Neural progenitor cell (in vitro differentiated cells): ENCODE measurements at regions not wholly inside any gene's neighbourhood (a gene's known extent, or its start where the extent isn't known, plus 50 kb on each side); places are given as distances from the start of the nearest gene placed in this dataset.
"Not testable (repeated sequence)": the region's sequence is repeated elsewhere in the genome, so short reads cannot be mapped to it uniquely, and the experiment has no call there.

Experiments
- DNase-seq: peaks from one replicate; pipeline ENCODE4 v3.0.0-alpha.2; 2016; ENCODE audit warnings: low spot score
- H2AFZ ChIP-seq: fragments of 200-600 bp; sonication (generic); replicated peaks from 2 replicates; pipeline ENCODE4 v1.6.1; 2016; ENCODE audit warnings: antibody characterized with exemption
- H3F3A ChIP-seq: fragments of 200-600 bp; sonication (generic); 2 replicates; pipeline ENCODE4 v1.6.1; 2016; ENCODE audit warnings: antibody characterized with exemption, low read depth
- H3K27ac ChIP-seq: fragments of 200-600 bp; sonication (generic); 2 replicates; pipeline ENCODE4 v1.5.1; 2016; ENCODE audit warnings: mild to moderate bottlenecking
- H3K27me3 ChIP-seq: fragments of 200-600 bp; sonication (generic); 2 replicates; pipeline ENCODE4 v1.6.1; 2016; ENCODE audit warnings: mild to moderate bottlenecking, moderate library complexity
- H3K36me3 ChIP-seq: fragments of 200-600 bp; sonication (generic); 2 replicates; pipeline ENCODE4 v1.5.1; 2016
- H3K4me1 ChIP-seq: fragments of 200-600 bp; sonication (generic); 2 replicates; pipeline ENCODE4 v1.6.1; 2016; ENCODE audit warnings: mixed run types
- H3K4me2 ChIP-seq: fragments of 200-600 bp; sonication (generic); 2 replicates; pipeline ENCODE4 v1.6.1; 2016
- H3K4me3 ChIP-seq: fragments of 200-600 bp; sonication (generic); 2 replicates; pipeline ENCODE4 v1.5.1; 2016
- H3K79me2 ChIP-seq: fragments of 200-600 bp; sonication (generic); 2 replicates; pipeline ENCODE4 v1.6.1; 2016; ENCODE audit warnings: low read depth
- H3K9ac ChIP-seq: fragments of 200-600 bp; sonication (generic); 2 replicates; pipeline ENCODE4 v1.6.1; 2016
- H3K9me3 ChIP-seq: fragments of 200-600 bp; sonication (generic); 2 replicates; pipeline ENCODE4 v1.5.1; 2016; ENCODE audit warnings: low read depth
- H4K20me1 ChIP-seq: fragments of 200-600 bp; sonication (generic); 2 replicates; pipeline ENCODE4 v1.6.1; 2016; ENCODE audit warnings: low read depth
- H3K27ac Mint-ChIP-seq: 3 replicates; pipeline ENCODE4 v1.8.0; 2021; ENCODE audit warnings: mixed read lengths
- H3K27me3 Mint-ChIP-seq: 2 replicates; pipeline ENCODE4 v1.8.0; 2022; ENCODE audit warnings: low read depth, mild to moderate bottlenecking, inconsistent platforms, moderate library complexity, mixed read lengths; ENCODE audit not compliant: insufficient read depth
- H3K36me3 Mint-ChIP-seq: 3 replicates; pipeline ENCODE4 v1.8.0; 2021; ENCODE audit warnings: mixed read lengths
- H3K4me1 Mint-ChIP-seq: 3 replicates; pipeline ENCODE4 v1.8.0; 2021; ENCODE audit warnings: mixed read lengths
- H3K4me3 Mint-ChIP-seq: 3 replicates; pipeline ENCODE4 v1.8.0; 2021; ENCODE audit warnings: mild to moderate bottlenecking, moderate library complexity, mixed read lengths
- H3K9me3 Mint-ChIP-seq: 3 replicates; pipeline ENCODE4 v1.8.0; 2020; ENCODE audit warnings: mixed read lengths
- EZH2 ChIP-seq: fragments of 200-600 bp; sonication (generic); IDR thresholded peaks from 2 replicates; pipeline ENCODE4 v1.6.1; 2017; ENCODE audit warnings: antibody characterized with exemption, mild to moderate bottlenecking, moderate library complexity
- EZH2phosphoT487 ChIP-seq: fragments of 200-600 bp; sonication (generic); IDR thresholded peaks from 2 replicates; pipeline ENCODE4 v1.6.1; 2017; ENCODE audit warnings: antibody characterized with exemption
- TF ChIP-seq, protein P1 (sequence below): fragments of 200-600 bp; sonication (generic); IDR thresholded peaks from 2 replicates; pipeline ENCODE4 v1.5.1; 2017; ENCODE audit warnings: antibody characterized with exemption, mild to moderate bottlenecking

DNA sequence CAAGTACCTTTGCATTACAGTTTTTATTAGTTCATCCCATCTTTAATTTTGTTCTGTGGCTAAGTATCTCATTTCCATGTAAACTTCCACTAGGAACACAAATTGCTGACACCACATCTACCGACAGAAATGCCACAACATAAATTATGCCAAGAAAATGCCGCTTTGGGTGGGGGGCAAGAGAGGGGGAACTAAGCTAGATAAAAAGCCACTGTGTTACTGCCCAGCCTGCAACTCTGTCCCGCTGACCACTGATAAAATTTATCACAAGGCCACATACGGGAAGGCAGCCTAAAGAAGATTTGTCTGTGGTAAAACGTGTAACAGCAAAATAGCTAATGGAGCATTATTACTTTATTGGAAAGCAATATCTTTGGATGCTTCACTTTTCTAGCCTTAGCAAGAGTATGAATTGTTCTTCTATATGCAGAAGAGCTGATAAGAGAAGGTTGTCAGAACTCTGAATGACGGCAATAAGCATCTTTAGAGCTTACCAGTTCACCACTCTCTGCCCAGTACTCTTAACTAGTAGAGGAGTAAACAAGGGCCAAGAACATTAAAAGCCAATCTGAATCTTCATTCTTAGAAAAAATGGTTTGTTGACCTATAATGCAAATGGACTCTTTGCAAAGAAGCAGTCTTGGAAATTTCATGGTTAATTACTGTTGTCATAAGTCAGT, 172.2 kb upstream of the MEF2C start:
- Histone ChIP-seq H3K4me2 (no peak overlapping the region), H3K79me2 (no peaks in the 10 kb centered on the region), H3K4me3 (no peak overlapping the region), H3K9me3 (no peaks in the 10 kb centered on the region), H2AFZ (no peak overlapping the region), H3K4me1 (no peaks in the 10 kb centered on the region), H3K27ac (no peak overlapping the region), H4K20me1 (no peaks in the 10 kb centered on the region), H3F3A (no peaks in the 10 kb centered on the region), H3K36me3 (no peaks in the 10 kb centered on the region), H3K9ac (no peak overlapping the region), H3K27me3 (no peaks in the 10 kb centered on the region)
- Mint-ChIP-seq H3K36me3 (no peaks in the 10 kb centered on the region), H3K9me3 (peaks cover 13% of the 10 kb centered on the region), H3K4me3 (no peak overlapping the region), H3K27ac (no peak overlapping the region), H3K4me1 (no peaks in the 10 kb centered on the region), H3K27me3 (peaks cover 2% of the 10 kb centered on the region)
- no peak for DNase-seq
- TF ChIP-seq EZH2 (no peak), EZH2phosphoT487 (no peak)
- TF ChIP-seq, protein P1, sequence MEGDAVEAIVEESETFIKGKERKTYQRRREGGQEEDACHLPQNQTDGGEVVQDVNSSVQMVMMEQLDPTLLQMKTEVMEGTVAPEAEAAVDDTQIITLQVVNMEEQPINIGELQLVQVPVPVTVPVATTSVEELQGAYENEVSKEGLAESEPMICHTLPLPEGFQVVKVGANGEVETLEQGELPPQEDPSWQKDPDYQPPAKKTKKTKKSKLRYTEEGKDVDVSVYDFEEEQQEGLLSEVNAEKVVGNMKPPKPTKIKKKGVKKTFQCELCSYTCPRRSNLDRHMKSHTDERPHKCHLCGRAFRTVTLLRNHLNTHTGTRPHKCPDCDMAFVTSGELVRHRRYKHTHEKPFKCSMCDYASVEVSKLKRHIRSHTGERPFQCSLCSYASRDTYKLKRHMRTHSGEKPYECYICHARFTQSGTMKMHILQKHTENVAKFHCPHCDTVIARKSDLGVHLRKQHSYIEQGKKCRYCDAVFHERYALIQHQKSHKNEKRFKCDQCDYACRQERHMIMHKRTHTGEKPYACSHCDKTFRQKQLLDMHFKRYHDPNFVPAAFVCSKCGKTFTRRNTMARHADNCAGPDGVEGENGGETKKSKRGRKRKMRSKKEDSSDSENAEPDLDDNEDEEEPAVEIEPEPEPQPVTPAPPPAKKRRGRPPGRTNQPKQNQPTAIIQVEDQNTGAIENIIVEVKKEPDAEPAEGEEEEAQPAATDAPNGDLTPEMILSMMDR, result no peak

DNA sequence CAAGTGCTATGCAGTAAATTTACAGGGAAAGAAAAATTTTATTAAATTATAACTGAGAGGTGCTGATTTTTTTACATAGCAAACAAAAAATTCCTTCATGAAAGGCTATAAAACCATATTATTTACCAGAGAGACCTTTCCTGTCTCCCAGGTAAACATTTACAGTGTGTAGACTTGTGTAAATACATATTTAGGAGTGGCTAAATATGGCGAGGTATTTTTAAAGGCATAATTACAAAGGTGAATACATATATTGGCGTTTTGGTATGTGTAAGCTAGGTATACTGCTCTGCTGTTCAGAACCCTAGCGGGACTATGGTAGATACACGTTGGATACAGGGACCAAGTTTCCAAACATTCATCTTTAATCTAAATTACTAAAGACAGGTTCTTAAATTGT, 170.6 kb upstream of the MEF2C start:
- Mint-ChIP-seq H3K36me3 (no peaks in the 10 kb centered on the region), H3K9me3 (peaks cover 18% of the 10 kb centered on the region), H3K27ac (no peak overlapping the region), H3K27me3 (peaks cover 2% of the 10 kb centered on the region), H3K4me3 (no peak overlapping the region), H3K4me1 (no peaks in the 10 kb centered on the region)
- Histone ChIP-seq H3K79me2 (no peaks in the 10 kb centered on the region), H3K9me3 (no peaks in the 10 kb centered on the region), H3K36me3 (no peaks in the 10 kb centered on the region), H3K4me3 (no peak overlapping the region), H3K27ac (no peak overlapping the region), H3F3A (no peaks in the 10 kb centered on the region), H3K27me3 (no peaks in the 10 kb centered on the region), H3K4me2 (no peak overlapping the region), H2AFZ (no peak overlapping the region), H4K20me1 (no peaks in the 10 kb centered on the region), H3K4me1 (no peaks in the 10 kb centered on the region), H3K9ac (no peak overlapping the region)
- no peak for DNase-seq
- no peak for TF ChIP-seq EZH2phosphoT487
- TF ChIP-seq EZH2, result no peak
- TF ChIP-seq, protein P1, result no peak

DNA sequence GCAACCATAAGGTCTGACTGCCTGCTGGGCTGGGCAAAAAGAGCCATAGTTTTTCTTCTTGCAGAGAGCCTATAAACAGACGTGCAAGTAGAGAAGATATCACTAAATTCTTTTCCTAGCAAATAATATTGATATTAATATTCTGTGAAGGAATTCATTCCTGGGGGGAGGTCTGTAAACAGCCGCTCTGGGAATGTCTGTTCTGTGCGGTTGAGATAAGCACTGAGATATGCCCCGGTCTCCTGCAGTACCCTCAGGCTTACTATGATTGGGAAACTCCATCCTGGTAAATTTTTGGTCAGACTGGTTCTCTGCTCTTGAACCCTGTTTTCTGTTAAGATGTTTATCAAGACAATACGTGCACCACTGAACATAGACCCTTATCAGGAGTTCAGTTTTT, 167.1 kb upstream of the MEF2C start:
- H3K9me3 Mint-ChIP-seq, result peaks cover 18% of the 10 kb centered on the region
- not testable (repeated sequence) for H3K27ac Mint-ChIP-seq

DNA sequence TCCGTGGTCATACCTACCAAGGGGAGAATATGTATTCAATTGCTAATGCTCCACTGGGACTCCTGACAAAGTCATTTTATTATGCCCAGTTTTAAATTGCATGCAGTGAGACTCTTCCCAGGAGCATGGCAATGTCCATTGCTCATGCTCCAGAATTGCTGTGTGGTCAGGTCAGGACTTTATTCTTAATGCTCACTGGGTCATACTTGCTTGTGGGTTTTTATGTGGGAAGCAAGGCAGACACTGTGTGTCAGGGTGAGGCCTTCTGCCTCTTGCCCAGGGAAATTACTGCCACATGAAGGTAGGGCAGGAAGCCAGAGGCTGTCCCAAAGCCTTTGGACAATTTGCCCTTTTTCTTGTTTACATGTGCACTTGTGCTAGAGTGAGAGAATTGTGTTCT, 164.6 kb upstream of the MEF2C start:
- H3K36me3 ChIP-seq, result no peaks in the 10 kb centered on the region
- H3K27me3 ChIP-seq, result no peaks in the 10 kb centered on the region
- Mint-ChIP-seq H3K4me1 (peaks cover 4% of the 10 kb centered on the region), H3K36me3 (no peaks in the 10 kb centered on the region), H3K9me3 (peaks cover 18% of the 10 kb centered on the region), H3K4me3 (no peak overlapping the region), H3K27ac (no peak overlapping the region), H3K27me3 (no peaks in the 10 kb centered on the region)
- H3K4me3 ChIP-seq, result no peak overlapping the region
- no peaks in the 10 kb centered on the region for H3K79me2 ChIP-seq
- no peaks in the 10 kb centered on the region for H3K4me1 ChIP-seq
- no peaks in the 10 kb centered on the region for H3F3A ChIP-seq
- no peak overlapping the region for H3K9ac ChIP-seq
- no peaks in the 10 kb centered on the region for H4K20me1 ChIP-seq
- H3K27ac ChIP-seq, result no peak overlapping the region
- H3K9me3 ChIP-seq, result no peaks in the 10 kb centered on the region
- no peak overlapping the region for H2AFZ ChIP-seq
- no peak for DNase-seq
- H3K4me2 ChIP-seq, result no peak overlapping the region
- TF ChIP-seq, protein P1, result no peak
- TF ChIP-seq EZH2phosphoT487 (no peak), EZH2 (no peak)

More for the DNA sequence above, 167.1 kb upstream of the MEF2C start:
- H3K27ac ChIP-seq, H3K36me3 ChIP-seq, H3K79me2 ChIP-seq, H3K4me3 Mint-ChIP-seq, H3K4me3 ChIP-seq, H3K4me1 ChIP-seq, H2AFZ ChIP-seq, H3K4me1 Mint-ChIP-seq, H3K4me2 ChIP-seq, H3K27me3 ChIP-seq, H3F3A ChIP-seq, H3K36me3 Mint-ChIP-seq, H3K9me3 ChIP-seq, H3K27me3 Mint-ChIP-seq, H3K9ac ChIP-seq, DNase-seq, H4K20me1 ChIP-seq: not testable (repeated sequence)
